AG09309 (cell line): ENCODE measurements at regions not wholly inside any gene's neighbourhood (a gene's known extent, or its start where the extent isn't known, plus 50 kb on each side); places are given as distances from the start of the nearest gene placed in this dataset.

ENCODE experiments used
- DNase-seq: peaks from one replicate; pipeline ENCODE4 v3.0.0-alpha.2; 2010; ENCODE audit warnings: low read depth
- H3K4me3 ChIP-seq: 2 replicates; pipeline ENCODE4 v1.5.1; 2011; ENCODE audit warnings: mild to moderate bottlenecking, low read depth, low read length, moderate library complexity; ENCODE audit not compliant: control insufficient read depth
- TF ChIP-seq, protein P1 (sequence below): IDR thresholded peaks from 2 replicates; pipeline ENCODE4 v1.5.1; 2011; ENCODE audit warnings: mild to moderate bottlenecking, low read depth, low read length, inconsistent platforms; ENCODE audit not compliant: insufficient read depth, control insufficient read depth; ENCODE audit errors: missing control alignments

DNA sequence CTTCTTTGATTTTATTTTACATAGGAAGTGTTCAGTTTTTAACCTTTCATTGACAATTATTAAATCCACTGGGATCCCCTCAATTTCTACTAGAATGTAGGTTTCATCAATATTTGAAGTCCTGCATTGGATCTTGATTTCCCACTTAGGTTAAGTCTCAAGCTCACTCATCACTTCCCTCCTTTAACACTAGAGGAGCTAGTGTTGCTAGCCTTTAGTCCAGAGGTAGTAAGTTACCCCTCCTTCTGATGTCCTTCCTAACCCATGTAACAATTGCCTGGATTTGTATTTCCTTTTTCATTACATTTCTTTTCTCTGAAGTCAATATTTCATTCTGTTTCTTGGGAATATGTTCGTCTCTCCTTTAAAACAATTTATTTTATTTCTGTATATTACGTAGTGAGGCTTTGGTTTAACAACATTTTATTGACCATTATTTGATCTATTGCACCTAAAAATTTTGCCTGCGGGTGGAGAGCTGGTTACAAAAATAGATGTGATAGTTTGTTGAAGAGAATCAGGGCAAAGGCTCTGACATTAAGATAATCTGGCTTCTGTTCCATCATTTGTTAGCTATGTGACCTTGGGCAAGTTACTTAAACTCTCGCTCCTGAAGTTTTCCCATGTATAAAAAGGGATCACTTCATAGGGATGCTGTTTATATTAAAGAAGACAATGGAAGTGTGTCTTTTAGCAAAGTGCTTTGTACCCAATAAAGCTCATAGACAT lies 833.0 kb downstream of the SLC4A3 start:
- TF ChIP-seq, protein P1, sequence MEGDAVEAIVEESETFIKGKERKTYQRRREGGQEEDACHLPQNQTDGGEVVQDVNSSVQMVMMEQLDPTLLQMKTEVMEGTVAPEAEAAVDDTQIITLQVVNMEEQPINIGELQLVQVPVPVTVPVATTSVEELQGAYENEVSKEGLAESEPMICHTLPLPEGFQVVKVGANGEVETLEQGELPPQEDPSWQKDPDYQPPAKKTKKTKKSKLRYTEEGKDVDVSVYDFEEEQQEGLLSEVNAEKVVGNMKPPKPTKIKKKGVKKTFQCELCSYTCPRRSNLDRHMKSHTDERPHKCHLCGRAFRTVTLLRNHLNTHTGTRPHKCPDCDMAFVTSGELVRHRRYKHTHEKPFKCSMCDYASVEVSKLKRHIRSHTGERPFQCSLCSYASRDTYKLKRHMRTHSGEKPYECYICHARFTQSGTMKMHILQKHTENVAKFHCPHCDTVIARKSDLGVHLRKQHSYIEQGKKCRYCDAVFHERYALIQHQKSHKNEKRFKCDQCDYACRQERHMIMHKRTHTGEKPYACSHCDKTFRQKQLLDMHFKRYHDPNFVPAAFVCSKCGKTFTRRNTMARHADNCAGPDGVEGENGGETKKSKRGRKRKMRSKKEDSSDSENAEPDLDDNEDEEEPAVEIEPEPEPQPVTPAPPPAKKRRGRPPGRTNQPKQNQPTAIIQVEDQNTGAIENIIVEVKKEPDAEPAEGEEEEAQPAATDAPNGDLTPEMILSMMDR = no peak
- no peak for DNase-seq
- H3K4me3 ChIP-seq = no peak overlapping the region

DNA sequence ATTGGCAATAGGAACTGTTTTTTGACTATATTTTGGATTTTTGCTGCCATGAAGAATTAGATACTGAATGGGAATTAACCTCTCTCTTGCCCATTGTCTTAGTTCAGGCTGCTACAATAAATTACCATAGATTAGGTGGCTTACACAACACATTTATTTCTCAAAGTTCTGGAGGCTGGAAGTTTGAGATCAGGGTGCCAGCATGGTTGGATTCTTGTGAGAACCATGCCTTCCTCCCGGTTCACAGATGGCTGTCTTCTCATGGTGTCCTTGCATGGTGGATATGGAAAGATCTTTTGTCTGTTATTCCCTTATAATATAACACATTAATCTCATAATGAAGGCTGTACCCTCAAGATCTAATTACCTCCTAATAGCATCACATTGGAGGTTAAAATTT lies 836.4 kb downstream of the SLC4A3 start:
- H3K4me3 ChIP-seq = no peak overlapping the region
- DNase-seq = no peak
- TF ChIP-seq, protein P1 = no peak

DNA sequence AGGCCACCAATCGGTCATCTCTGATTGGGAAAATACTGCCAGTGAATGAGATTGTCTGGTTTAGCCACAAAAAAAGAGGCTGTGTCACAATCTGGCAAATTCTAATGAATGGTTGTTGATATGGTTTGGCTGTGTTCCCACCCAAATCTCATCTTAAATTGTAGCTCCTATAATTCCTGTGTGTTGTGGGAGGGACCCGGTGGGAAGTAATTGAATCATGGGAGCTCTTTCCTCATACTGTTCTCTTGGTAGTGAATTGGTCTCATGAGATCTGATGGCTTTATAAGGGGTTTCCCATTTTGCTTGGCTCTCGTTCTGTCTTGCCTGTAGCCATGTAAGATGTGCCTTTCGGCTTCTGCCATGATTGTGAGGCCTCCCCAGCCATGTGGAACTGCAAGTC lies 838.3 kb downstream of the SLC4A3 start:
- DNase-seq = no peak
- TF ChIP-seq, protein P1 = no peak
- no peak overlapping the region for H3K4me3 ChIP-seq

DNA sequence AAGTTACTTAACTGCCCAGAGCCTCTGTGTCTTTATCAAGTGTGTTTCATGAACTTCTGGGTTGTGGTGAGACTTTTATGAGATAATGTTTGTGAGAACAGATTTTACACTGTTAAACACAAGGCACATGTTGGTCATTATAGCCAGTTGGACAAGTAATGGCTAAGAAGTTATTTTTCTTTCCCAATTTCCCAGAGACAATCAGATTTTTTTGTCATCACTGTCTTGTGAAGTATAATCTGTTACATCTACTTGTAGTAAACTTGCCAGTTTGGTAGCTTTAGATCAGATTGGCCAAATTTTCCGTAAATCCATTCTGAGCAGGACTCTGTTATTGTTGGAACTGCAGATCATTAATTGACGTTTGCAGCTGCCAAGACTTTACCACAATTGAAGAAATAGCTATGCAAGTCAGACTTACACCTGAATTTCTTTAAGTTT lies 838.8 kb downstream of the SLC4A3 start:
- DNase-seq = peak; percentile 93
- TF ChIP-seq, protein P1 = no peak
- H3K4me3 ChIP-seq = no peak overlapping the region

DNA sequence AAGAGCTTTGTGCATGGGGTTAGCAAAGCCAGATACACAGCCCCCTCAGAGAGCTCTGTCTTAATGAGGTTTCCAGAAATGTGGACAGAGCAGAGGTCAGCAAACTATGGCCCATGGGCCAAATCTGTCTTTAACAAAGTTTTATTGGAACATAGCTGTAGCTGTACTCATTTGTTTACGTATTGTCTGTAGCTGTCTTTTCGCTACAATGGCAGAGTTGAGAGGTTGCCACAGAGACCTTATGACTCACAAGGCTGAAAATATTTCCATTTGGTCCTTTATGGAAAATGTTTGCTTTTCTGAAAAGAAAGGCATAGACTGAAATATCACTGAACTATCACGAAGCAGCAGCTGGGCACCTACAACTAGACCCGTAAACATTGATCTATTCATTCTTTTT lies 841.8 kb downstream of the SLC4A3 start:
- TF ChIP-seq, protein P1 = no peak
- peak; percentile 29 for DNase-seq
- no peak overlapping the region for H3K4me3 ChIP-seq

DNA sequence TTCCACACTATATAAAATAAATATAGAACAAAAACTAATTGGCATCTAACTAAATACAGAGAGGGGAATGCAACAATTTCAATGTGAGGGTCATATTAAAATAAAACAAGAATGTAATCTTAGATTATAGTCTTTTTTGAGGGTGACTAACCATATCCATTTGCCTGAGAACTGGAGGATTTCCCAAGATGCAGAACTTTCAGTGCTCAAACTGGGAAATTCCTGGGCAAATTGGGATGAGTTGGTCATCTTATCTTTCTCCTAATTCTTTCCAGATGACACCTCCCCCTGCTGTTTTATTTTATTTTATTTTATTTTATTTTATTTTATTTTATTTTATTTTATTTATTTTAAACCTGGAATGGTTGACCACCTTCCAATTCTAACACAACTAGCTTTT lies 846.2 kb downstream of the SLC4A3 start:
- TF ChIP-seq, protein P1 = no peak
- DNase-seq = peak; percentile 82
- H3K4me3 ChIP-seq = no peak overlapping the region
